K562 (cell line): ENCODE measurements at regions not wholly inside any gene's neighbourhood (a gene's known extent, or its start where the extent isn't known, plus 50 kb on each side); places are given as distances from the start of the nearest gene placed in this dataset.

Experiments
- ATAC-seq: fragments of 200-7000 bp; cut with Tn5 transposase; 3 replicates; pipeline ENCODE4 v1.9.1; 2020; ENCODE audit warnings: moderate library complexity
- BruUV-seq: library from RNA; stranded (reverse); fragments of 400-500 nt; replicated peaks from 2 replicates; lab custom pipeline; 2021; lab: Mats Ljungman, UMichigan
- CTCF ChIA-PET: fragments of 300-600 bp; formaldehyde crosslinking; extraction: SDS; loops from one replicate; lab custom pipeline; 2021; ENCODE audit warnings: low intra/inter-chr PET ratio; lab: Yijun Ruan, JAX
- POLR2A ChIA-PET: fragments of 300-600, 350-650 bp; sonication (Branson Sonifier 250); formaldehyde crosslinking; extraction: SDS; loops from one replicate; lab custom pipeline; 2021; ENCODE audit warnings: antibody characterized with exemption, inconsistent platforms; lab: Yijun Ruan, JAX
- DNase-seq, 4 experiments: peaks; one replicate each; pipeline versions ENCODE4 v3.0.0 to v3.0.0-alpha.2; 2011 to 2018; ENCODE audit warnings: low spot score in 3 of 4, mixed read lengths in 3 of 4; ENCODE audit errors: extremely low read depth in 1 of 4
- FAIRE-seq: peaks from 2 replicates; lab custom pipeline; 2011; peaks lifted over from hg19 to GRCh38; lab: Jason Lieb, UNC
- H2AFZ ChIP-seq: 2 replicates; pipeline ENCODE4 v1.6.0; 2011; ENCODE audit warnings: low read depth, low read length, control low read depth, inconsistent platforms
- H3K27ac ChIP-seq: fragments of 200-600 bp; 3 replicates; pipeline ENCODE4 v1.8.0; 2011; ENCODE audit warnings: low read depth, mild to moderate bottlenecking, control low read depth, inconsistent platforms, low read length, moderate library complexity, mixed read lengths; ENCODE audit errors: extremely low read depth
- H3K27me3 ChIP-seq, 2 experiments: fragments of 300-600 bp in 1 of 2; 2 replicates in 1 of 2; 3 replicates in 1 of 2; pipeline versions ENCODE4 v1.6.0 to v1.8.0; 2011; ENCODE audit warnings: inconsistent platforms in 2 of 2, low read length in 2 of 2, mild to moderate bottlenecking in 1 of 2, mixed read lengths in 1 of 2, moderate library complexity in 1 of 2; ENCODE audit not compliant: control insufficient read depth in 2 of 2, insufficient read depth in 2 of 2
- H3K36me3 ChIP-seq: fragments of 300-600 bp; 3 replicates; pipeline ENCODE4 v1.8.0; 2011; ENCODE audit warnings: mild to moderate bottlenecking, low read length, inconsistent platforms; ENCODE audit not compliant: control insufficient read depth, insufficient read depth
- H3K4me1 ChIP-seq, 2 experiments: fragments of 200-600 bp in 1 of 2; replicated peaks in 1 of 2; 2 replicates in 1 of 2; 3 replicates in 1 of 2; pipeline versions ENCODE4 v1.5.1 to v1.8.0; 2011; ENCODE audit warnings: inconsistent platforms in 2 of 2, low read length in 2 of 2, mild to moderate bottlenecking in 1 of 2, mixed read lengths in 1 of 2, moderate library complexity in 1 of 2; ENCODE audit not compliant: control insufficient read depth in 2 of 2, insufficient read depth in 2 of 2
- H3K4me2 ChIP-seq: 2 replicates; pipeline ENCODE4 v1.6.1; 2011; ENCODE audit warnings: low read length, control low read depth, inconsistent platforms, mixed read lengths; ENCODE audit not compliant: insufficient read depth
- H3K4me3 ChIP-seq: fragments of 200-600 bp; sonication (generic), shearing (Covaris generic); 2 replicates; pipeline ENCODE4 v1.5.1; 2016; ENCODE audit warnings: control low read depth, inconsistent platforms
- H3K79me2 ChIP-seq: fragments of 200-600 bp; 3 replicates; pipeline ENCODE4 v1.8.0; 2011; ENCODE audit warnings: low read length, inconsistent platforms; ENCODE audit not compliant: control insufficient read depth, insufficient read depth
- H3K9ac ChIP-seq, 2 experiments: 2 replicates each; pipeline versions ENCODE4 v1.6.0 to v1.6.1; 2011; ENCODE audit warnings: low read depth in 2 of 2, low read length in 2 of 2, control low read depth in 1 of 2, inconsistent platforms in 1 of 2, mild to moderate bottlenecking in 1 of 2, mixed read lengths in 1 of 2; ENCODE audit not compliant: insufficient read depth in 1 of 2
- H3K9me1 ChIP-seq: one replicate; pipeline ENCODE4 v1.6.0; 2011; ENCODE audit warnings: inconsistent platforms, mild to moderate bottlenecking, low read length, moderate library complexity; ENCODE audit not compliant: control insufficient read depth, insufficient read depth
- H3K9me3 ChIP-seq: replicated peaks from 2 replicates; pipeline ENCODE4 v1.5.1; 2011; ENCODE audit warnings: low read depth, low read length, inconsistent platforms; ENCODE audit not compliant: control insufficient read depth, insufficient read depth
- H4K20me1 ChIP-seq: replicated peaks from 2 replicates; pipeline ENCODE4 v1.6.1; 2011; ENCODE audit warnings: low read length, inconsistent platforms, mixed read lengths; ENCODE audit not compliant: control insufficient read depth, insufficient read depth
- CEBPG ChIP-seq, 3 experiments: fragments of 200-800 bp in 1 of 3; sonication (Bioruptor generic) in 1 of 3; sonication (generic) in 1 of 3; formaldehyde crosslinking in 1 of 3; IDR thresholded peaks in 2 of 3; conservative IDR thresholded peaks in 1 of 3; 2 replicates each; pipeline versions ENCODE4 v1.6.1 to v1.8.0; 2016 to 2022; ENCODE audit warnings: missing compliant biosample characterization in 2 of 3, missing genetic modification characterization in 2 of 3, mild to moderate bottlenecking in 1 of 3, missing genetic modification reagents in 1 of 3
- HDAC1 ChIP-seq, 2 experiments: fragments of 450-650 bp; IDR thresholded peaks; 2 replicates each; pipeline ENCODE4 v1.6.1; 2016 to 2017; ENCODE audit warnings: inconsistent platforms in 1 of 2, mild to moderate bottlenecking in 1 of 2, moderate library complexity in 1 of 2
- KHSRP ChIP-seq: fragments of 450-650 bp; IDR thresholded peaks from 2 replicates; pipeline ENCODE4 v1.6.1; 2017
- MEIS2 ChIP-seq: fragments of 450-650 bp; IDR thresholded peaks from 2 replicates; pipeline ENCODE4 v1.6.1; 2014; ENCODE audit warnings: mild to moderate bottlenecking; ENCODE audit not compliant: partially characterized antibody
- RBM22 ChIP-seq: fragments of 200-400 bp; formaldehyde crosslinking; IDR thresholded peaks from 2 replicates; pipeline ENCODE4 v1.6.1; 2018; ENCODE audit warnings: low read length, low read depth; ENCODE audit not compliant: poor library complexity, severe bottlenecking
- SRF ChIP-seq, 2 experiments: fragments of 250-450, 450-650 bp in 1 of 2; sonication (Bioruptor Pico) in 1 of 2; sonication (generic) in 1 of 2; formaldehyde crosslinking; IDR thresholded peaks; 2 replicates each; pipeline versions ENCODE4 v1.5.0 to v1.5.1; 2020 to 2022; ENCODE audit warnings: mild to moderate bottlenecking in 1 of 2, missing genetic modification reagents in 1 of 2
- U2AF1 ChIP-seq: fragments of 200-400 bp; formaldehyde crosslinking; optimal IDR thresholded peaks from 2 replicates; pipeline ENCODE3; 2017; ENCODE audit warnings: mild to moderate bottlenecking, low read depth, low read length, moderate library complexity
- ZBTB8A ChIP-seq: fragments of 450-650 bp; IDR thresholded peaks from 2 replicates; pipeline ENCODE4 v1.6.1; 2018; ENCODE audit warnings: mild to moderate bottlenecking, moderate library complexity; ENCODE audit not compliant: partially characterized antibody
- ZNF134 ChIP-seq: fragments of 250-450 bp; sonication (Bioruptor Pico); conservative IDR thresholded peaks from 2 replicates; pipeline ENCODE4 v1.4.0; 2020
- ZNF232 ChIP-seq: sonication (generic); formaldehyde crosslinking; IDR thresholded peaks from 2 replicates; pipeline ENCODE4 v1.8.0; 2022; ENCODE audit warnings: mild to moderate bottlenecking, missing genetic modification reagents
- ZNF77 ChIP-seq: fragments of 250-450 bp; sonication (Bioruptor Pico); IDR thresholded peaks from 2 replicates; pipeline ENCODE4 v1.5.0; 2020
- WGBS: fragments of 100-300 bp; shearing (Covaris generic); methylation state at CpG from one replicate; pipeline ENCODE4 v1.1.6; 2016; ENCODE audit warnings: low coverage, mixed read lengths; ENCODE audit not compliant: insufficient coverage; ENCODE audit errors: missing lambda C conversion rate; 5-methylcytosine and 5-hydroxymethylcytosine counted together
- in situ Hi-C: fragments of 300-500 bp; cut with MboI; formaldehyde crosslinking; loops from 4 replicates; pipeline ENCODE4 v1.15.0; 2018; ENCODE audit warnings: inconsistent platforms, mixed read lengths
- intact Hi-C: fragments of 100-400 bp; cut with micrococcal nuclease; formaldehyde crosslinking; loops from 2 replicates; pipeline ENCODE4 v1.14.2; 2022
- TF ChIP-seq, protein P1 (sequence below), 2 experiments: fragments of 450-650 bp in 1 of 2; sonication (generic) in 1 of 2; formaldehyde crosslinking in 1 of 2; IDR thresholded peaks in 1 of 2; conservative IDR thresholded peaks in 1 of 2; 2 replicates each; pipeline versions ENCODE4 v1.6.1 to v1.8.1; 2016 to 2023; ENCODE audit warnings: mild to moderate bottlenecking in 2 of 2, moderate library complexity in 2 of 2, inconsistent platforms in 1 of 2, missing genetic modification reagents in 1 of 2
- TF ChIP-seq, protein P2 (sequence below): fragments of 250-450 bp; sonication (Bioruptor Pico); IDR thresholded peaks from 2 replicates; pipeline ENCODE4 v1.4.0; 2020; ENCODE audit warnings: borderline replicate concordance

DNA sequence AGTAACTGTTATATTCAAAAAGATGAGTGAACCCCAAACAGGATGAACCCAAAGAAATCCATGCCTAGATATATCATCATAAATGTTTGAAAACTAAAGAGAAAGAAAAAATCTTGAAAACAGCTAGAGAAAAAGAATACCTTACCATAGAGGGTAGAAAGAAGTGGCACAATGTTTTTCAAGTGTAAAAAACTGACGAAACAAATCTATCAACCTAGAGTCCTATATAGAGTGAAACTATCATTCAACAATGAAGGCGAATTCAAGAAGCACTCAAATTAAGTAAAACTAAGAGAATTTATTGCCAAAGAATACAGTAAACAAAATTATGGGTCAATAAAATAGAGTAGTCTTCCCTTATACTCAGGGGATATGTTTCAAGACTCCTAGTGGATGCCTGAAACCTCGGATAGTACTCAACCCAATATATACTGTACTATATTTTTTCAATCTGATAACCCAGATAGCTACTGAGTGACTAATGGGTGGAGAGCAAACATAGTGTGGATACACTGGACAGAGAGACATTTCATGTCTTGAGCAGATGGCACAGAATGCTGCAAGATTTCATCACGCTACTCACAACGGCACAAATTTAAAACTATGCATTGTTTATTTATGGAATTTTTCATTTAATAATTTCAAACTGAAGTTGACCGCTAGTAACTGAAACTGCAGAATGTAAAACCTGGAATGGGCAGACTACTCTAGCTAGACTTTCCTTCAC, 52.6 kb upstream of the TMEM106B start:
- POLR2A ChIA-PET = no interaction called here
- TF ChIP-seq SRF (CRISPR knock-in tag; IDR thresholded peaks at IDR 0.05) = no peak
- no peak for TF ChIP-seq ZNF77 (CRISPR knock-in tag)
- TF ChIP-seq KHSRP = no peak
- TF ChIP-seq, protein P1, sequence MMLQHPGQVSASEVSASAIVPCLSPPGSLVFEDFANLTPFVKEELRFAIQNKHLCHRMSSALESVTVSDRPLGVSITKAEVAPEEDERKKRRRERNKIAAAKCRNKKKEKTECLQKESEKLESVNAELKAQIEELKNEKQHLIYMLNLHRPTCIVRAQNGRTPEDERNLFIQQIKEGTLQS (IDR thresholded peaks at IDR 0.05) = peak; percentile 34; the same call in 1 of the 2 replicates
- TF ChIP-seq, protein P1 (CRISPR knock-in tag; conservative IDR thresholded peaks at IDR 0.05) = no peak
- no peak for TF ChIP-seq ZNF232 (CRISPR knock-in tag)
- no peak for TF ChIP-seq CEBPG (CRISPR knock-in tag; IDR thresholded peaks at IDR 0.05)
- peak in 1 of 2 experiments; percentile 66; a peak in 2 of 4 replicates for TF ChIP-seq CEBPG (tag; conservative IDR thresholded peaks at IDR 0.05 in 1 of 2, IDR thresholded peaks at IDR 0.05 in 1 of 2)
- TF ChIP-seq U2AF1 = no peak
- no peak for TF ChIP-seq HDAC1 (IDR thresholded peaks at IDR 0.05)
- no peak for TF ChIP-seq RBM22
- TF ChIP-seq ZBTB8A = no peak
- TF ChIP-seq MEIS2 = peak; percentile 14
- TF ChIP-seq, protein P2, sequence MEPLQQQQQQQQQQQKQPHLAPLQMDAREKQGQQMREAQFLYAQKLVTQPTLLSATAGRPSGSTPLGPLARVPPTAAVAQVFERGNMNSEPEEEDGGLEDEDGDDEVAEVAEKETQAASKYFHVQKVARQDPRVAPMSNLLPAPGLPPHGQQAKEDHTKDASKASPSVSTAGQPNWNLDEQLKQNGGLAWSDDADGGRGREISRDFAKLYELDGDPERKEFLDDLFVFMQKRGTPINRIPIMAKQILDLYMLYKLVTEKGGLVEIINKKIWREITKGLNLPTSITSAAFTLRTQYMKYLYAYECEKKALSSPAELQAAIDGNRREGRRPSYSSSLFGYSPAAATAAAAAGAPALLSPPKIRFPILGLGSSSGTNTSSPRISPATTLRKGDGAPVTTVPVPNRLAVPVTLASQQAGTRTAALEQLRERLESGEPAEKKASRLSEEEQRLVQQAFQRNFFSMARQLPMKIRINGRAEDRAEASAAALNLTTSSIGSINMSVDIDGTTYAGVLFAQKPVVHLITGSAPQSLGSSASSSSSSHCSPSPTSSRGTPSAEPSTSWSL = no peak
- TF ChIP-seq ZNF134 (CRISPR knock-in tag) = no peak
- in situ Hi-C loops (no loop called here), intact Hi-C loops (no loop called here)
- H2AFZ ChIP-seq = no peak overlapping the region
- H3K4me2 ChIP-seq = no peak overlapping the region
- H4K20me1 ChIP-seq = no peaks in the 10 kb centered on the region
- H3K9me3 ChIP-seq = no peaks in the 10 kb centered on the region
- H3K4me1 ChIP-seq = no peaks in the 10 kb centered on the region
- no peaks in the 10 kb centered on the region for H3K36me3 ChIP-seq
- WGBS = 0% methylated on average over 6 of the region's 6 CpGs
- no peak for DNase-seq
- no peak overlapping the region for H3K27ac ChIP-seq
- FAIRE-seq = no peak
- peak; percentile 77 for ATAC-seq
- CTCF ChIA-PET = no interaction called here
- no peaks in the 10 kb centered on the region for H3K9me1 ChIP-seq
- no peaks in the 10 kb centered on the region for H3K27me3 ChIP-seq
- no peak overlapping the region for H3K9ac ChIP-seq
- BruUV-seq = no TSS peak
- no peak overlapping the region for H3K4me3 ChIP-seq
- H3K79me2 ChIP-seq = no peaks in the 10 kb centered on the region
